Fibroblast of villous mesenchyme (primary cell): ENCODE measurements at regions not wholly inside any gene's neighbourhood (a gene's known extent, or its start where the extent isn't known, plus 50 kb on each side); places are given as distances from the start of the nearest gene placed in this dataset.

ENCODE experiments used
- DNase-seq: peaks from one replicate; pipeline ENCODE4 v3.0.0-alpha.2; 2010; ENCODE audit warnings: low read depth
- H3K4me3 ChIP-seq: 2 replicates; pipeline ENCODE4 v1.5.1; 2011; ENCODE audit warnings: low read depth, mild to moderate bottlenecking, low read length
- TF ChIP-seq, protein P1 (sequence below): IDR thresholded peaks from 2 replicates; pipeline ENCODE4 v1.5.1; 2012; ENCODE audit warnings: low read depth, mild to moderate bottlenecking, low read length; ENCODE audit not compliant: insufficient read depth

DNA sequence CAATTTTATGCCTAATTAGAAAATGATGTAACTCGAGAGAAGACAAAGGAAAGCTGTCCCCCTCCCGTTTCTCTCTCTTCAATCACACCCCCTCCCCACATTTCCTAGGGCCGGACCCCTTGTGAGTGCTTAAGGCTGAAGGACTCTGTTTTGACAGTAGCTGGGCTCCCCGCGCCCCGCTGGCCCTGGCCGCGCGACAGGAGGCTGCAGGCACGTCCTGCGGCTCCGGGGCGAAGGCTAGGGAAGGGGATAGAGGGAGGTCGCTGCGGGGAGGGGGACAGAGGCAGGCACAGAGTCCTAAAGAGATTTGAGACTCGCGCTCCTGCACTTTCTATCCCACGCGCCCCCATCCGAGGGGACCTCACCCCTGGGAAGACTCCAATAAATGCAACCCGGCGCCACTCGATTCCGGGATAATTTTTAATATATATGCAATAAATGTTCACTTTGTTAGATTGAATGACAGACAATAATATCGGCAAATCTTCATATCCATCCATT, 56.2 kb upstream of the TMEM33 start:
- no peak overlapping the region for H3K4me3 ChIP-seq
- TF ChIP-seq, protein P1, sequence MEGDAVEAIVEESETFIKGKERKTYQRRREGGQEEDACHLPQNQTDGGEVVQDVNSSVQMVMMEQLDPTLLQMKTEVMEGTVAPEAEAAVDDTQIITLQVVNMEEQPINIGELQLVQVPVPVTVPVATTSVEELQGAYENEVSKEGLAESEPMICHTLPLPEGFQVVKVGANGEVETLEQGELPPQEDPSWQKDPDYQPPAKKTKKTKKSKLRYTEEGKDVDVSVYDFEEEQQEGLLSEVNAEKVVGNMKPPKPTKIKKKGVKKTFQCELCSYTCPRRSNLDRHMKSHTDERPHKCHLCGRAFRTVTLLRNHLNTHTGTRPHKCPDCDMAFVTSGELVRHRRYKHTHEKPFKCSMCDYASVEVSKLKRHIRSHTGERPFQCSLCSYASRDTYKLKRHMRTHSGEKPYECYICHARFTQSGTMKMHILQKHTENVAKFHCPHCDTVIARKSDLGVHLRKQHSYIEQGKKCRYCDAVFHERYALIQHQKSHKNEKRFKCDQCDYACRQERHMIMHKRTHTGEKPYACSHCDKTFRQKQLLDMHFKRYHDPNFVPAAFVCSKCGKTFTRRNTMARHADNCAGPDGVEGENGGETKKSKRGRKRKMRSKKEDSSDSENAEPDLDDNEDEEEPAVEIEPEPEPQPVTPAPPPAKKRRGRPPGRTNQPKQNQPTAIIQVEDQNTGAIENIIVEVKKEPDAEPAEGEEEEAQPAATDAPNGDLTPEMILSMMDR: no peak
- DNase-seq: no peak

DNA sequence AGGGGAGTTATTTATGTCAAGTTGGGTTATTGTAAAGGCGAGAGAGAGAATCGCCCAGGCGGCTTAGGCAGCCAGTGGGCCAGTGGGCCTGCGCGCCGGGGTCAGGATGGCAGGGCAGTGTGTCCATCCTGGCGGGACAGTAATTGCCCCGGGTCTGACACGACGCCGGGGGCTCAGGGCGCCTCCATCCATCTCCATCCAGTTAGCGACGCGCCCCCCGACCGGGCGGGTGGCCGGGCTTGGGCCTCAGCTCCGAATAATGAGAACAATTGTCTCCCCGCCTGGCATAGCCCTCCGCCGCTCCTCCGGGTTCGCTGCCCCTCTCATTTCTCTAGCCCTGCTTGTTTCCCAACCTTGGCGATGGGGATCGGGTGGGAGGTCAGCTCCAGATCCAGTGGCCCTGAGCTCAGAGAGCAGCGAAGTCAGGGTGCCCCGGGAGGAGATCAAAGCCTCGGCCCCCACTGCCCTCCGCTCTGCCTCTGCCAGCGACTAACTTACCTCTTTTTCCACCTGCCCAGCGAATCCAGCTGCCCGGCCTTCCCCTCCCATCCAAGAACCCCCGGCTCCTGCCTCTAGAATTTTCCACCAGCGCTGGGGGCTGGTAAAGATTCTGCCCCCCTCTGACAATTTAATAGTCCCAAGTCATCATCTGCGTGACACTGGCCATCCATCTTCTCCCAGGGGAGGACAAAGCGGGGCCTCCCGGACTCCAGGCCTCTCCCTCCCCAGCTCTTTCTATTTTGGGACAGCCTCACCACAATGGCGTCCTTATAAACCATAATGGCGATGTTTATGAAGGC, 56.9 kb upstream of the TMEM33 start:
- TF ChIP-seq, protein P1: no peak
- no peak overlapping the region for H3K4me3 ChIP-seq
- DNase-seq: no peak

DNA sequence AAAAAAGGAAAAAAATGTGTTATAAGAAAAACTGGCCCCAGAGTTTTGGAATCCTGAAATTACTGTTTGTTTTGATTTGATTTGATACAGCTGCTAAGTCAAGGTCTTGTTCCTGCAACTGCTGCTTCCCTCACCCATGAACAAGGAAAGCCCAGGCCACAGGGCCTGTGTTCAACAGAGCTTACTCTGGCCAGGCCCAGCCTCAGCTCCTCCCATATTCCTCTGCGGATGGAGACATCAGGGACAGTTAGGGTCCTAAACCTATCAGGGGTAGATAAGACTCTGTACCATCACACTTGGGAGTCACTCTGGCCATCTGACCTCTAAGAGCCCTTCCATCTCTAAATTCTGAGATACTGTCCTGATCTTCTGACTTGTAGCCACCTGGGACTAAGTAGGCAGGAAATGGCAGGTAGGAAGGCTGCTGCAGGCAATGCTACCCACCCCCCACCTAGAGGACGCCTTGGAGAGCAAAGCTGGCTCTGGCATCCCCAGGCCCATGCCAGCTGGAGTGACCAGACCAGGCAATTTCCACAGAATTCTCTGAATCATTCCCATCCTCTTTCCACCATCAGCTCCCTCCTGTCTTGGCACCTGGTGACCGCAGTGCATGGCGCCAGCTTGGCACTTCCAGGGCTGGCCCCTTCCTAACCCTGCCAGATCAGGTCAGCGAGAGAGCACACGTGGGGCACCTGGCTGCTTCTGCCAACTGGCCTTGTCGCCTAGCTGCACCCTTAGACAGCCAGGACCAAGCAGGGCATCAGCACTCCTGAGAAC, 58.0 kb upstream of the TMEM33 start:
- no peak for DNase-seq
- H3K4me3 ChIP-seq: no peak overlapping the region
- TF ChIP-seq, protein P1: no peak

DNA sequence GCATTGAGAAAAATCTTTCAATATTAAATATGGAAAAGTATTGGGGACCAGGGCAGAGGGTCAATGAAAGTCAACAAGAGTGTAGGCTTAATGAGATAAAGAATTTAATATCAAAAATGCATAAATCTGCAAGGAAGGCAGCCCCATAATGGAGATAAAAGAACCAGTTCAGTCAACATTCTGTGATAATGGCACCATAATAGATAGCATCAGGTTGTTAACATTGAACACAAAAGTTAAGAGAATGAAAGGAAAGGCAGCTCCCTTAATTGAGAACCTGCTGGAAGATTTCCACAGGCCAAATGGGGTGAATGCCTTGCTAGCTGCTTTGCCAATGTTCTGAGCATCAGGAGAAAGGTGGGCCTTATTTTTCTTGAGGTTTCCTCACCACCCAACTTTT, 60.4 kb upstream of the TMEM33 start:
- H3K4me3 ChIP-seq: no peak overlapping the region
- DNase-seq: no peak
- TF ChIP-seq, protein P1: no peak

DNA sequence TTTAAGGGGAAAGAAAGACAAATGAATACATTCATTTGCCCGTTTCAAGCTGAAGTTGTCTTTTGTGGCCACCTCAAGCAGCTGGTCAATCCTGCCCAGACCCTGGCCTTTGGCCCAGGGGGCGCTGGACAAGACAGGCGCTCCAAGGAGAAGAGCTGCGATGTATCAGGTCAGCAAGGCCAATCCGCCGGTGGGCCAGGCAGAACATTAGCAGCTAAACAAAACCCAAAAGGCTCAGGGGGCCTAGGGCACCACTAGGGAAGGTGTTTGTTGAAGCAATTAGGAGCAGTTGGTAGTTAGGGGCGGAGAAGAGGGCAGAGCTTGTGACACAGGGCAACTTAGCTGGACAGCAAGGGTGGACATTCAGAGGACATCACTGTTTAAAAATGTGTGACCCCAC, 60.8 kb upstream of the TMEM33 start:
- no peak for DNase-seq
- no peak overlapping the region for H3K4me3 ChIP-seq
- TF ChIP-seq, protein P1: no peak

DNA sequence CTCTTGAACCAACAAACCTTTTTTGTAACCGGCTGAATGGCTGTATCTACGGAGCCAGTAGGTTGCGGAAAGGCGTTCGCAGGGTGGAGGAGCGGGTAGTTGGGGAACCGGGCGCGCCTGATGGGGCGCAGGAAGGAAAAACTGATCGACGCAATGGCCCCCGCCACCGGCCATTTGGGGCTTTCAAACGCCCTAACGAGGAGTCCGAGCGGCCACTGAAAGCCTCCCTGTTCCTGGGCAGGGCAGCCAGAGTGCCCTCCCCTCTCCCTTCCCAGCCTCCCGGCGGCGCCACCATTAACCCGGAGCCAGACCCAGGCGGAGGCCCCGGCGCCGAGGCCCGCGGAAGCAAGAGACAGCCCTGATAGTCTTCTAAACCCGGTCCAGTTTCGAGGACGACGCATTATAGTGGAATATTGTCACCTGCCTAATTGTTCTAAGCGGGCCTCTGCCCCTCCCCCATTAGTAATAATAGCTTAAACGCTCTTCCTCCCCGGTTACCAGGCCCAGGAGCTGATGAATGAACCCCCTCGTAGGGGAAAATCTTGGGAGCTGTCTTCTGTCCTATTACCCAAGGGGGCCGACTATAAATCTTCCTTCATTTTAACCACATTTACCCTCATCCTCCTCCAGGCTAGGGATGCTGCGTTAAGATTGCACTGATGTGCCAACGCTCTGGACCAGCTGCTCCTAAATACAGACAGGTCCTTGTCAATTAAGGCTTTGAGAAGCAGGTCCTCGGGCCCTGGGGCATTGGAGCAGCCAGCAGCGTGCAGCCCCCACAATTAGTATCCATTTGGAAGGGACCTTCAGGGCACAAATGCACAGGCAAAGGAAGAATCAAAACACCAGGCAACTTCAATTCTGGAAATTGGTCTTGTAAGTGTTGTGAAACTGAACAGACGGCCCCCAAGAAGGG, 61.6 kb upstream of the TMEM33 start:
- no peak overlapping the region for H3K4me3 ChIP-seq
- DNase-seq: no peak
- TF ChIP-seq, protein P1: no peak
